GM13976 (cell line): ENCODE measurements at regions not wholly inside any gene's neighbourhood (a gene's known extent, or its start where the extent isn't known, plus 50 kb on each side); places are given as distances from the start of the nearest gene placed in this dataset.

Experiments
- DNase-seq: peaks from one replicate; pipeline ENCODE4 v3.0.0; 2012; ENCODE audit warnings: low spot score
- in situ Hi-C: fragments of 300-500 bp; cut with MboI; formaldehyde crosslinking; loops from one replicate; pipeline ENCODE4 v1.12.0; 2022; ENCODE audit warnings: low sequenced_read_pairs, mixed read lengths, inconsistent platforms; ENCODE audit not compliant: unreplicated experiment
- TF ChIP-seq, protein P1 (sequence below): IDR thresholded peaks from 2 replicates; pipeline ENCODE4 v1.5.1; 2012; ENCODE audit warnings: borderline replicate concordance, mild to moderate bottlenecking; ENCODE audit not compliant: insufficient read depth; ENCODE audit errors: extremely low read depth, missing control alignments, control extremely low read depth

DNA sequence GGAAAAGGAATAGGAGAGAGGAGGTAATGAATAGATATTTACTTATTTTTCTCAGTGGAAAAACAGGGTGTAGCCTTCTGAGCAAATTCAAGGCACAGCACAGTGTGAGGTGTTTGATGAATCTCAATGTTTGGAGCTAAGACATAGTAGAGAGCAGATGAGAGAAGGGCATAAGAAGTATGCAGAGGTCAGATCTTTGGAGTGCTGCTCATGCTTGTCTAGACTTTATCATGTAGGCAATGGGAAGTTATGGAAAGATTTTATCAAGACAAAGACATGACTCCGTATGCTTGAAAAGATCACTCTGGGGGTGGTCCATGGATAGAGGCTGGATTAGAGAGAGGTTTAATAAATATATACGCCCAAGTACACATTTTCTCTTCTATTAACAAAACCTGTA lies 217.0 kb upstream of the CNR1 start:
- in situ Hi-C loops = no loop called here
- no peak for DNase-seq
- TF ChIP-seq, protein P1, sequence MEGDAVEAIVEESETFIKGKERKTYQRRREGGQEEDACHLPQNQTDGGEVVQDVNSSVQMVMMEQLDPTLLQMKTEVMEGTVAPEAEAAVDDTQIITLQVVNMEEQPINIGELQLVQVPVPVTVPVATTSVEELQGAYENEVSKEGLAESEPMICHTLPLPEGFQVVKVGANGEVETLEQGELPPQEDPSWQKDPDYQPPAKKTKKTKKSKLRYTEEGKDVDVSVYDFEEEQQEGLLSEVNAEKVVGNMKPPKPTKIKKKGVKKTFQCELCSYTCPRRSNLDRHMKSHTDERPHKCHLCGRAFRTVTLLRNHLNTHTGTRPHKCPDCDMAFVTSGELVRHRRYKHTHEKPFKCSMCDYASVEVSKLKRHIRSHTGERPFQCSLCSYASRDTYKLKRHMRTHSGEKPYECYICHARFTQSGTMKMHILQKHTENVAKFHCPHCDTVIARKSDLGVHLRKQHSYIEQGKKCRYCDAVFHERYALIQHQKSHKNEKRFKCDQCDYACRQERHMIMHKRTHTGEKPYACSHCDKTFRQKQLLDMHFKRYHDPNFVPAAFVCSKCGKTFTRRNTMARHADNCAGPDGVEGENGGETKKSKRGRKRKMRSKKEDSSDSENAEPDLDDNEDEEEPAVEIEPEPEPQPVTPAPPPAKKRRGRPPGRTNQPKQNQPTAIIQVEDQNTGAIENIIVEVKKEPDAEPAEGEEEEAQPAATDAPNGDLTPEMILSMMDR = no peak

DNA sequence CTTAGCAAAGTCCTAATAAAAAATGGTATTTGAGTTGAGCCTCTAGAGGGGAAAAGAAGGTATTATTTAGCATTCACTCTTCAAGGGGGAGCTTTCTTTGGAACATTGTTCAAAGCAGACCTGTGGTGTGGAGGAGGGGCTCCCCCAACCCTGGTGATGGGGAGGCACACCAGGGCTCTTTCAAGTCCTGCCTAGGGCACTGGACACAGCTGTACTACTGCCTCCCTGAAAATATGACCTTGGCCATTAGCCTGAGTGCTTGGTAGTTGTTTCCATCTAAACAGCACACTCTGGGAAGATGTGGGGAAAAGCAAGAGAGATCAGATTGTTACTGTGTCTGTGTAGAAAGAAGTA lies 215.1 kb upstream of the CNR1 start:
- in situ Hi-C loops = no loop called here
- TF ChIP-seq, protein P1 = no peak
- DNase-seq = no peak

DNA sequence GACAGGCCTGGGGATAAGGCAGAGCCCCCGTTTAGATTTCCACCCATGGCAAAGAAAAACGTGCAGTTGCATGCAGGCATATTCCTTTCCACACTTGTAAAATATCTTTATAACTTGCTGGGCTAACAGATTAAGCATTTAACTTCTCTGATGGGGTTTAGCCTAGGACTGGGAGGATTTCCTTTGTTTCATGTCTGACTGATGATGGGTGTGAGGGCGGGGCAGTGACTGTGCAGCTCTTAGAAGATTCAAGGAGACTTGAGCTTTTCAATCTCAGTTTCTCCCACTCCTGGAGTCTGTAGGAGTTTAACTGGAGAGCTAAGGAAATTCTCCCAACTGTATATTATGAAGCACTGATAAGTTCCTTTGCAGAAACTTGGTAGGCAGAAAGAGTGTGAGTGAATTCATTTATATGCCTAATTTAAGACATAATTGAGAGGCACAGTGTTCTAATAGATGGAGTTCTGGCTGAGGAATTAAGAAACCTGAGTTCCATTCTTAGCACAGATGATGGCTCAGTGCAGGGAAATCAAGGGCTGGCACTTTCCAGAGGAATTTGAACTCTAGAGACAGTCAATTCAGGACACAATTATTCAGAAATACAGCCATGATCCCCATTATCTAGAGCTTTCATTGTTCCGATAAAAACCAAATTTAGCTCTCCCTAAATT lies 214.6 kb upstream of the CNR1 start:
- in situ Hi-C loops = no loop called here
- TF ChIP-seq, protein P1 = no peak
- DNase-seq = no peak

DNA sequence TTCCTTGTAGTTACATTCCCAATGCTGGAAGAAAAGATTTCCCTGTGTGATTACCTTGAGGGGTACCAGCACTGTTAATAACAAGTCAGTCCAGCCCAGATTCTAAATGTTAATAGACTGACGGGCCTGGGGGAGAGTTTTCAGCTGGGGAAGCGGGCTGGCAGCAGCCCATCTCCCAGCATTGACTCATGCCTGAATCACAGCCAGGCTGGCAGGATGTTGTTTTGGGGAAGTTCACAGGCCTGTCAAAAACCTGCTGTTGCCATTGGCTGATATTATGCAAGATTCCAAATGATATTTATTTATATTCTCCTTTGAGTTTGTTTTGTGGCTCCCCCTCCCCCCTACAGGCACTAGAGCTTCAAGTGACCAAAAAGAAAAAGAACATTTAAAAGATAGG lies 213.9 kb upstream of the CNR1 start:
- DNase-seq = no peak
- TF ChIP-seq, protein P1 = no peak
- in situ Hi-C loops = no loop called here

DNA sequence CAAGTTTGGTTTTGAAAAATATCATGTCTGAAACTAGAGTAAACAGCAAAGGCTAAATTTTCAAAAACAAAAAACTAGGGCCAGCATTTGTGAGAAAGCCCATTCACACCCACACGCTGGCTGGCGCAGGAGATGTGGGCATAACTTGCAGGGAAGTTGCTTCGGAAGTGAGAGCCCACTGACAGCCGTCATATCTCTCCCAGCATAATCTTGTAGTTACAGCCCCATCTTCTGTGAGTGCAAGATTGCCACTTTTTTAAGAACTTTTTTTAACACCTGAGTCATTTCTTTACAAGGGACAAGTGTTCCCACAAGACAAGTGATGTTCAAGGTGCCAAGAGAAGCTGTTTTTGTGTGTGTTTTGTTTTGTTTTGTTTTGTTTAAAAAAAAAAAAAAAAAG lies 212.5 kb upstream of the CNR1 start:
- in situ Hi-C loops = no loop called here
- DNase-seq = no peak
- TF ChIP-seq, protein P1 = no peak

DNA sequence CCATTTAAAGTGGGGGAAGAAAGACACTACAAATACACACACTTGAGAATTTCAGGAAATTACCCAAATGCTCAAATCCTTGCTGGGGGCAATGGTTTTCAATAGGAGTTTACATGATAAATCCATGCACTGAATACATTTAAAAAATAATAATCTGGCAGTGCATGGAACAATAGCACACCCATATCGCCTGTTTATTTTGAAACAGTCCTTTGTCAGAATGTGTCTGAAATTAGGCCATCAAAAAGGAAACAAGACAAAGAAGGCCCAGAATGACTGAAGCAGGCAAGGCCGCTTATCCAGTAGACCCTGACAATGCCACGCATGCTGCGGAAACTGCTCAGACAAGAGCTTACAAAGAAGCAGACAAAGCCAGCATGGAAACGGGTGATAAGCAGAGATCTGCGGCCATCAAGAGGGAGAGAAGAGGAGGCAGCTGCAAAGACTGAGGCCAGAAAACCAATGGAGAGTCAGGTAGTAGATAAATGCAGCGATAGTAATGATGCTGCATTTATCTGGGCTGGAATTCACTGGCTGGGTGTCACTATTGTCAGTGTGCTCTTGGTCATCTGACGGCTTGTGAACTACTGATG lies 211.9 kb upstream of the CNR1 start:
- in situ Hi-C loops = no loop called here
- DNase-seq = no peak
- TF ChIP-seq, protein P1 = no peak
